GM18502 (cell line): ENCODE measurements at regions not wholly inside any gene's neighbourhood (a gene's known extent, or its start where the extent isn't known, plus 50 kb on each side); places are given as distances from the start of the nearest gene placed in this dataset.
"Not testable (repeated sequence)": the region's sequence is repeated elsewhere in the genome, so short reads cannot be mapped to it uniquely, and the experiment has no call there.

Experiments used
- ATAC-seq: cut with Tn5 transposase; IDR thresholded peaks from one replicate; pipeline ENCODE4 v1.9.1; 2021; ENCODE audit warnings: mild to moderate bottlenecking; ENCODE audit not compliant: unreplicated experiment, poor library complexity

DNA sequence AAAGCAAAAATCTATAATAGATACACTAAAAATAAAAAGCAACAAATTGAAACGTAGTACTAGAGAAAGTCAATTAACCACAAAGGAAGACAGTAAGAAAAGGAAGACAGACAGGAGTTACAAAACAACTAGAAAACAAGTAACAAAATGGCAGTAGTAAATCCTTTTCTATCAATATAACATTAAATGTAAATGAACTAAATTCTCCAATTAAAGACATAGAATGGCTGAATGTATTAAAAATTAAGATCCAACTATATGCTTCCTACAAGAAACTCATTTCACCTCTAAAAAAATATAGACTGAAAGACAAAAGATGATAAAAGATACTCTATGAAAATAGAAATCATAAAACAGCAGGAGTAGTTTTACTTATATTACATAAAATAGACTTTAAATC is 79.1 kb downstream of the CTH start:
- ATAC-seq, result no peak

- no peak for ATAC-seq
Observed at GRCh38 chr1:70495370-70495769, 84.3 kb downstream of the CTH start.

- ATAC-seq, result no peak
Observed at GRCh38 chr1:70496181-70496580, 85.1 kb downstream of the CTH start.

- ATAC-seq, result no peak
Observed at GRCh38 chr1:70497152-70497551, 86.1 kb downstream of the CTH start.

- no peak for ATAC-seq
Observed at GRCh38 chr1:70498666-70499065, 87.6 kb downstream of the CTH start.

- no peak for ATAC-seq
Observed at GRCh38 chr1:70499695-70500094, 88.6 kb downstream of the CTH start.

GRCh38 chr1:70503358-70503757 is 92.3 kb downstream of the CTH start:
- ATAC-seq, result no peak

DNA sequence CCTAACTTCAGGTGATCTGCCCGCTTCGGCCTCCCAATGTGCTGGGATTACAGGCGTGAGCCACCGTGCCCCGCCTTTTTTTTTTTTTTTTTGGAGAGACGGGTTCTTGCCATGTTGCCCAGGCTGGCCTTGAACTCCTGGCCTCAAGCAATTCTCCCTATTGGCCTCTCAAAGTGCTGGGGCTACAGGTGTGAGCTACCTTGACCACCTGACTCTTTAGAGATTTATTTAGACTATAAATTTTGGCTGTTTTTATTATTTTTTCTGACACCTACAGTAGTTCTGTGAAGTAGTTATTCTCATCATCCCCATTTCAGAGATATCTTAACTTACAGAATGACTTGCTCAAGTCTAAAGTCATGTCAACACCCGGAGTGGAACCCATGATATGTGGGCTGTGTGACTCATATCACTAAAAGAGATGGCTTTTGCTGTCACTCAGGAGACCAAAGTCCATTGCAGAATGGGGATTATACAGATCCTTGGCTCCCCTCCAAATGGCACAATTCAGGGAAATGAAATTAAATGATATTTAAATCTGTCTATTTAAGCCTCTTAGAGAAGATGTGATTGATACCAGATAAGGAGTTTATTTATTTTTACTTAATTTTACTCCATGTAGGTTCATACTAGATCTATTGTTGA is 93.2 kb downstream of the CTH start:
- ATAC-seq, result peak; percentile 98

DNA sequence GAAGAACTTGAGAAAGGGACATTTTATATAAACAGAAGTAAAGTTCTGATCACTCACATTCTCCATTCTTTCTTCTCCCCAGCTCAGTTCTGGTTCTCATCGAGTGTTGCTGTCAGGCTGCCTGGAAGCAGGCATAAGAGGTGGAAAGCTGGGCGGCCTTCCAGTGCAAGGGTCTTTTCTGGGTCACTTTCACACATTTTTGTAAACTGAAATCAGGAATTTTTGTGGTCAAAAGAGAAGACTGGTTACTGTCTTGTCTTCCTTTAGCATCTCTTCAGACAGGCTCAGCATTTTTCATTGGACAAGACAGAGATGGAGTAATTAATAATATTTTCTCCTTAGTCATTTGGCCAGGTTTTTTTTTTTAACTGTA is 93.7 kb downstream of the CTH start:
- ATAC-seq, result peak; percentile 31

- ATAC-seq, result not testable (repeated sequence)
Observed at GRCh38 chr1:70507991-70508390, 96.9 kb downstream of the CTH start.

GRCh38 chr1:70509996-70510876 is 99.2 kb downstream of the CTH start:
- ATAC-seq, result peak; percentile 87

DNA sequence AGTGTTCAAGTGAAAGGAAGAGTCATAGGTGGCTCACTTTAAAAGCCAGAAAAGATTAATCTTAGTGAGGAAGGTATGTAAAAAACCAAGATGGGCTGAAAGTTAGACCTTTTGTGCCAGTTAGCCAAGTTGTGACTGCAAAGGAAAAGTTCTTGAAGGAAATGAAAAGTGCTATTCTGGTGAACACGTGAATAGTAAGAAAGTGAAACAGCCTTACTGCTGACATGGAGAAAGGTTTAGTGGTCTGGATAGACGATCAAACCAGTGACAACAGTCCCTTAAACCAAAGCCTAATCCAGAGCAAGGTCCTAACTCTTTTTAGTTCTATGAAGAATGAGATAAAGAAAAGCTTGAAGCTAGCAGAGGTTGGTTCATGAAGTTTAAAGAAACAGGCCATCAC is 106.4 kb downstream of the CTH start:
- ATAC-seq, result peak; percentile 56

DNA sequence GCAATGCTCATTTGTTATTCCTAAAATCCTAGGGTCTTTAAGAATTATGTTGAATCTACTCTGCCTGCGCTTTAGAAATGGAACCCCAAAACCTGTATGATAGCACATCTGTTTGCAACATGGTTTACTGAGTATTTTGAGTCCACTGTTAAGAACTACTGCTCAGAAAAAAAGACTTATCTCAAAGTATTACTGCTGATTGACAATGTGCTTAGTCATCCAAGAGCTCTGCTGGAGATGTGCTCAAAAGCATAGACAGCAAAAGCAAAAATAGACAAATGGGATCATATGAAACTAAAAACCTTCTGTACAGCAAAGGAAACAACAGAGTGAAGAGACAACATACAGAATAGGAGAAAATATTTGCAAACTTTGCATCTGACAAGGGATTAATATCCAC is 107.0 kb downstream of the CTH start:
- peak; percentile 31 for ATAC-seq

- ATAC-seq, result peak; percentile 77
Observed at GRCh38 chr1:70528590-70529333, 117.7 kb downstream of the CTH start.

GRCh38 chr1:70536708-70537366 is 125.8 kb downstream of the CTH start:
- no peak for ATAC-seq

- no peak for ATAC-seq
Observed at GRCh38 chr1:70537788-70538187, 126.7 kb downstream of the CTH start.

DNA sequence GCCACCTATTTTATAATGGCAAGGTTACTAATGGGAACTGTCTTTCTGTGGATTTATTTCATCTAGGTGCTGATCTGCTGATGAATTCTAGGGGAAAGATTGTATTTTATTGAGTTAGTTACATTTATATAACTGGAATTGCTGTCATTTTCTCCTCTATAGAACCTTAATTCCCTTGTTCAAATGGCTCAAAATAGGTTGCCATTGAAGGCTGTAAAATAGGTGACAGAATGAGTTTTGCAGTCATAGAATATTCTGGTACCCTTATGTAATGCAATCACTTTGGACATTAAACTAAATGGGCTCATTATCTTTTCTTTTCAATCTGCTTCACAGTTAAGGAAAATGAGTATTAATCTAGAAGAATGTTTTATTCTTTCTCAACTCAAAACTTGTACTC is 131.0 kb downstream of the CTH start:
- ATAC-seq, result no peak

- no peak for ATAC-seq
Observed at GRCh38 chr1:70542856-70543255, 131.8 kb downstream of the CTH start.

- no peak for ATAC-seq
Observed at GRCh38 chr1:70546726-70547125, 135.7 kb downstream of the CTH start.

DNA sequence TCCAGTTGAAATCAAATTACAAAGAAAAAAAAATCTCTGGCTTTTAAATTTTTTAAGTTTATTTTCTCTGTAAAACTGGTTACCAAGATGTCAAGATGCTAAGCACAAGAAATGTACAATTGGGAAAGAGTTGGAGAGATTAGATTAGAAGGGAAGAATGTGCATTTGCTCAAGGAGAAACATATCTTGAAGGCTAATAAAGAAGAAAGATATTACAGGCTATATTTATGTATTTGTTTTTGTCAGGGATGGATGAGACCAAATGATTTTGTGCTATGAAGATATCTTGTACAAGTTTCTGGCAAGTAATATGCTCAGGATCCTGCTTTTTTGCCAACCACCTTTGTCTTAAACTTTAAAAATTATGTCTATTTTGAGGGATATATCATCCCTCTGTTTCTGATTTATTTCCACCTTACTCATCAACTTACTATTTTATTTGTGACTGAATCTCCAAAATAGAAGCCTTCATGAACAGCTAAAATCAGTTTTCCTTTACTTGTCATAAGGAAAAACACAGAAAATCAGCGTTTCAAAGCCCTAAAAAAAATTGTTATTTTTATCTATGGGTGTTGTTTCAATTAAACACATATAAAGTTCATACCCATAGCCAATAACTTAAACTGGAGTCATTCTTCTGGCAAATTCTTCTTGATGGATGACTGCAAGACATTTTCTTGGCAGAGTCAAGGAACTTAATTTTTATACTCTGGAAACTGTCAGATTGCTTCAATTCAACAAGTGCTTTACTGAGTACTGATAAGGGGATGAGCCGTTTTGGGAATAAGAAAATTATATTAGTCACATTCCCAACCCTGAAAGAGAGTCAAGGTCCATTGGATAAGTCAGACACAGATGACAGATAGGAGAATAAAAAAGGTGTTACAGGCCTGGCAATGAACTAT is 141.8 kb downstream of the CTH start:
- no peak for ATAC-seq
